ENCODE measurements at regions not wholly inside any gene's neighbourhood (a gene's known extent, or its start where the extent isn't known, plus 50 kb on each side); places are given as distances from the start of the nearest gene placed in this dataset.

GRCh38 chr9:85172001-85172978 lies 502.8 kb downstream of the NTRK2 start:
- H3K4me3 ChIP-seq: no peak overlapping the region
- no peaks in the 10 kb centered on the region for H3K36me3 ChIP-seq
- H3K9me3 ChIP-seq: no peaks in the 10 kb centered on the region
- peaks cover 16% of the 10 kb centered on the region for H3K4me1 ChIP-seq
- TF ChIP-seq CTCF (IDR thresholded peaks at IDR 0.05) (no peak), POLR2A (IDR thresholded peaks at IDR 0.05) (no peak), POLR2AphosphoS5 (IDR thresholded peaks at IDR 0.05) (no peak), EP300 (IDR thresholded peaks at IDR 0.05) (no peak)
- 34% methylated on average over 7 of the region's 7 CpGs for WGBS
- peak overlapping the region; percentile 42 for H3K27ac ChIP-seq
- no peak for DNase-seq (ENCODE audit: low spot score in 2 of 2)
- no peaks in the 10 kb centered on the region for H3K27me3 ChIP-seq

- no peak for DNase-seq (ENCODE audit: low spot score in 2 of 2)
- Histone ChIP-seq H3K27ac (no peak overlapping the region), H3K27me3 (no peaks in the 10 kb centered on the region), H3K9me3 (no peaks in the 10 kb centered on the region), H3K36me3 (no peaks in the 10 kb centered on the region), H3K4me3 (no peak overlapping the region), H3K4me1 (peaks cover 16% of the 10 kb centered on the region)
- no peak for TF ChIP-seq POLR2AphosphoS5 (IDR thresholded peaks at IDR 0.05)
- TF ChIP-seq EP300 (IDR thresholded peaks at IDR 0.05): no peak
- TF ChIP-seq CTCF (IDR thresholded peaks at IDR 0.05): no peak
- no peak for TF ChIP-seq POLR2A (IDR thresholded peaks at IDR 0.05)
Observed at GRCh38 chr9:85171163-85171562, 501.6 kb downstream of the NTRK2 start.

GRCh38 chr9:85168412-85168811 lies 498.9 kb downstream of the NTRK2 start:
- DNase-seq (ENCODE audit: low spot score in 2 of 2): no peak
- Histone ChIP-seq H3K9me3 (no peaks in the 10 kb centered on the region), H3K27ac (no peak overlapping the region), H3K36me3 (no peaks in the 10 kb centered on the region), H3K27me3 (no peaks in the 10 kb centered on the region), H3K4me1 (peaks cover 16% of the 10 kb centered on the region), H3K4me3 (no peak overlapping the region)
- 89% methylated on average over 2 of the region's 2 CpGs for WGBS
- TF ChIP-seq CTCF (IDR thresholded peaks at IDR 0.05) (no peak), EP300 (IDR thresholded peaks at IDR 0.05) (no peak), POLR2AphosphoS5 (IDR thresholded peaks at IDR 0.05) (no peak), POLR2A (IDR thresholded peaks at IDR 0.05) (no peak)

GRCh38 chr9:85167146-85167545 lies 497.6 kb downstream of the NTRK2 start:
- peaks cover 4% of the 10 kb centered on the region for H3K4me1 ChIP-seq
- TF ChIP-seq POLR2A (IDR thresholded peaks at IDR 0.05) (no peak), EP300 (IDR thresholded peaks at IDR 0.05) (no peak), POLR2AphosphoS5 (IDR thresholded peaks at IDR 0.05) (no peak), CTCF (IDR thresholded peaks at IDR 0.05) (no peak)
- H3K27ac ChIP-seq: no peak overlapping the region
- no peak overlapping the region for H3K4me3 ChIP-seq
- no peaks in the 10 kb centered on the region for H3K27me3 ChIP-seq
- no peak for DNase-seq (ENCODE audit: low spot score in 2 of 2)
- H3K9me3 ChIP-seq: no peaks in the 10 kb centered on the region
- 90% methylated on average over 1 of the region's 1 CpG for WGBS
- H3K36me3 ChIP-seq: no peaks in the 10 kb centered on the region

- Histone ChIP-seq H3K36me3 (no peaks in the 10 kb centered on the region), H3K27ac (no peak overlapping the region), H3K27me3 (no peaks in the 10 kb centered on the region), H3K4me1 (peaks cover 4% of the 10 kb centered on the region), H3K4me3 (no peak overlapping the region), H3K9me3 (no peaks in the 10 kb centered on the region)
- no peak for DNase-seq (ENCODE audit: low spot score in 2 of 2)
- TF ChIP-seq EP300 (IDR thresholded peaks at IDR 0.05) (no peak), POLR2AphosphoS5 (IDR thresholded peaks at IDR 0.05) (no peak), CTCF (IDR thresholded peaks at IDR 0.05) (no peak)
- WGBS: 82% methylated on average over 2 of the region's 2 CpGs
Observed at GRCh38 chr9:85163825-85164224, 494.3 kb downstream of the NTRK2 start.
